ENCODE measurements at regions not wholly inside any gene's neighbourhood (a gene's known extent, or its start where the extent isn't known, plus 50 kb on each side); places are given as distances from the start of the nearest gene placed in this dataset.

DNA sequence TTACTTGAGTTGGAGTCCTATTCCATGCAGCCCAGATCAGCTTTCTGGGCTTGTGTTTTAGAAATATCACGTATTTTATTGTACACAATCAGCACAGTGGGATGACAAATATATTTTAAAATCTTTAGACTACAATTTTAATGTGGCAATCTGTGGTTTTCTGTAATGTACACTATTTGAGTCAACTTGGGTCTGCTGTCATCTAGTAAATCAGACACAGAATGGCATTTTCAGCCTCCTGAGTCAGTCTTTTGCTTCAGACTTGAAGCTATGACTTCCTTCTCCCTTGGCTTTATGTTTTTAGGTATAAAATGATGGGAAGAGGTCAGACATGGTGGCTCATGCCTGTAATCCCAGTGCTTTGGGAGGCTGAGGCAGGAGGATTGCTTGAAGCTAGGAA is 232.1 kb downstream of the NECTIN3 start:
- TF ChIP-seq, protein P1, sequence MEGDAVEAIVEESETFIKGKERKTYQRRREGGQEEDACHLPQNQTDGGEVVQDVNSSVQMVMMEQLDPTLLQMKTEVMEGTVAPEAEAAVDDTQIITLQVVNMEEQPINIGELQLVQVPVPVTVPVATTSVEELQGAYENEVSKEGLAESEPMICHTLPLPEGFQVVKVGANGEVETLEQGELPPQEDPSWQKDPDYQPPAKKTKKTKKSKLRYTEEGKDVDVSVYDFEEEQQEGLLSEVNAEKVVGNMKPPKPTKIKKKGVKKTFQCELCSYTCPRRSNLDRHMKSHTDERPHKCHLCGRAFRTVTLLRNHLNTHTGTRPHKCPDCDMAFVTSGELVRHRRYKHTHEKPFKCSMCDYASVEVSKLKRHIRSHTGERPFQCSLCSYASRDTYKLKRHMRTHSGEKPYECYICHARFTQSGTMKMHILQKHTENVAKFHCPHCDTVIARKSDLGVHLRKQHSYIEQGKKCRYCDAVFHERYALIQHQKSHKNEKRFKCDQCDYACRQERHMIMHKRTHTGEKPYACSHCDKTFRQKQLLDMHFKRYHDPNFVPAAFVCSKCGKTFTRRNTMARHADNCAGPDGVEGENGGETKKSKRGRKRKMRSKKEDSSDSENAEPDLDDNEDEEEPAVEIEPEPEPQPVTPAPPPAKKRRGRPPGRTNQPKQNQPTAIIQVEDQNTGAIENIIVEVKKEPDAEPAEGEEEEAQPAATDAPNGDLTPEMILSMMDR (IDR thresholded peaks at IDR 0.05; ENCODE audit: low read depth, low read length) = no peak
- TF ChIP-seq EZH2phosphoT487 (IDR thresholded peaks at IDR 0.05; ENCODE audit: low read depth) = no peak
- H3K9ac ChIP-seq (ENCODE audit: low read length) = no peak overlapping the region
- no peaks in the 10 kb centered on the region for H3K36me3 ChIP-seq (replicated peaks; ENCODE audit: low read depth, low read length)
- no peaks in the 10 kb centered on the region for H3K27me3 ChIP-seq (ENCODE audit: low read depth, low read length)
- H3K27ac ChIP-seq (ENCODE audit: low read length) = no peak overlapping the region
- H3K9me3 ChIP-seq (ENCODE audit: insufficient read depth, low read length) = no peaks in the 10 kb centered on the region
- H3K4me1 ChIP-seq (ENCODE audit: low read length) = no peaks in the 10 kb centered on the region
- H2AFZ ChIP-seq (ENCODE audit: low read depth, low read length) = no peak overlapping the region
- no peaks in the 10 kb centered on the region for H3K79me2 ChIP-seq (ENCODE audit: low read length)
- no peak overlapping the region for H3K4me3 ChIP-seq (ENCODE audit: low read length)
- H4K20me1 ChIP-seq (ENCODE audit: insufficient read depth, low read length) = no peaks in the 10 kb centered on the region
- H3K4me2 ChIP-seq (ENCODE audit: low read length) = no peak overlapping the region

DNA sequence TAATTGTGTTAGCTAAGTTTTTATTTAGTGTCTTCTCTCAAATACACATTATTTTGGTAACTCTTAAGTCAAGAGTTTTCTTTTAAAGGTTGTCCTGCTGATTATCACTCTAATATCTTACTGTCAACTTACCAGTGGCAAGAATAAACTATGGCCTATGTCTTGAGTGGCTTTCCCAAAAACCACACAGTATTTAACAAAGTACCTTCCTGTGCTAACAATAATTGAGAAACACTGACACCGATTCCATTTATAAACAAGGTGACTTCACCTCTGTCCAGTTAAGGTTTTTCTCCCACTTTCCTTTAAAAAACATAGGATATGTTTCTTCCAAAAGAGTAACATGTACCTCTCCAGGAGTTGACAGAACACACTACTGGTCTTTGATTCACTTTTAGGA is 234.3 kb upstream of the CD96 start:
- Histone ChIP-seq H3K36me3 (replicated peaks; ENCODE audit: low read depth, low read length) (no peaks in the 10 kb centered on the region), H3K4me2 (ENCODE audit: low read length) (no peak overlapping the region), H4K20me1 (ENCODE audit: insufficient read depth, low read length) (no peaks in the 10 kb centered on the region), H3K27ac (ENCODE audit: low read length) (no peak overlapping the region), H3K9ac (ENCODE audit: low read length) (no peak overlapping the region), H3K4me3 (ENCODE audit: low read length) (no peak overlapping the region), H3K9me3 (ENCODE audit: insufficient read depth, low read length) (no peaks in the 10 kb centered on the region), H3K79me2 (ENCODE audit: low read length) (no peaks in the 10 kb centered on the region), H3K27me3 (ENCODE audit: low read depth, low read length) (no peaks in the 10 kb centered on the region), H2AFZ (ENCODE audit: low read depth, low read length) (no peak overlapping the region), H3K4me1 (ENCODE audit: low read length) (no peaks in the 10 kb centered on the region)
- TF ChIP-seq, protein P1 (IDR thresholded peaks at IDR 0.05; ENCODE audit: low read depth, low read length) = no peak
- TF ChIP-seq EZH2phosphoT487 (IDR thresholded peaks at IDR 0.05; ENCODE audit: low read depth) = no peak

DNA sequence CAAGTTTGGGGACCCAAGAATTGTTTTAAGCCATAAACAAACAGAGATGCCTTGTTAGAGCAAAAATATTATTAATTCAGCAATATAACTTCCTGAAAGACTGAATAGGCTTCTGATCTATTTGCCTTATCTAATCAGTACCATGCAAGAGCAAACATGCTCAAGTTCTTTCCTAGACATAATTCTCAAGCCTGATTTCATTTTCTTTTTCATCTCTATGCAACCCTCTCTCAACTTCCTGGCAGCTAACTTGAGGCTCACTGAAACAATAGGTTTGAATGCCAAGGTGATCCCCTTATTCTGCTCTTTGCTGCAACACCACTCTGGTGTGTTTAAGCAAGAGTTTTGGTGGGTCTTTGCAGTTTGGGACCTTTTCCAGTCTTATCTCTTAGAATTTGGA is 230.9 kb upstream of the CD96 start:
- no peaks in the 10 kb centered on the region for H4K20me1 ChIP-seq (ENCODE audit: insufficient read depth, low read length)
- H3K79me2 ChIP-seq (ENCODE audit: low read length) = no peaks in the 10 kb centered on the region
- H3K4me3 ChIP-seq (ENCODE audit: low read length) = no peak overlapping the region
- TF ChIP-seq, protein P1 (IDR thresholded peaks at IDR 0.05; ENCODE audit: low read depth, low read length) = no peak
- TF ChIP-seq EZH2phosphoT487 (IDR thresholded peaks at IDR 0.05; ENCODE audit: low read depth) = no peak
- H3K36me3 ChIP-seq (replicated peaks; ENCODE audit: low read depth, low read length) = no peaks in the 10 kb centered on the region
- H2AFZ ChIP-seq (ENCODE audit: low read depth, low read length) = no peak overlapping the region
- H3K27ac ChIP-seq (ENCODE audit: low read length) = no peak overlapping the region
- H3K9ac ChIP-seq (ENCODE audit: low read length) = no peak overlapping the region
- H3K4me2 ChIP-seq (ENCODE audit: low read length) = no peak overlapping the region
- no peaks in the 10 kb centered on the region for H3K9me3 ChIP-seq (ENCODE audit: insufficient read depth, low read length)
- no peaks in the 10 kb centered on the region for H3K27me3 ChIP-seq (ENCODE audit: low read depth, low read length)
- no peaks in the 10 kb centered on the region for H3K4me1 ChIP-seq (ENCODE audit: low read length)

DNA sequence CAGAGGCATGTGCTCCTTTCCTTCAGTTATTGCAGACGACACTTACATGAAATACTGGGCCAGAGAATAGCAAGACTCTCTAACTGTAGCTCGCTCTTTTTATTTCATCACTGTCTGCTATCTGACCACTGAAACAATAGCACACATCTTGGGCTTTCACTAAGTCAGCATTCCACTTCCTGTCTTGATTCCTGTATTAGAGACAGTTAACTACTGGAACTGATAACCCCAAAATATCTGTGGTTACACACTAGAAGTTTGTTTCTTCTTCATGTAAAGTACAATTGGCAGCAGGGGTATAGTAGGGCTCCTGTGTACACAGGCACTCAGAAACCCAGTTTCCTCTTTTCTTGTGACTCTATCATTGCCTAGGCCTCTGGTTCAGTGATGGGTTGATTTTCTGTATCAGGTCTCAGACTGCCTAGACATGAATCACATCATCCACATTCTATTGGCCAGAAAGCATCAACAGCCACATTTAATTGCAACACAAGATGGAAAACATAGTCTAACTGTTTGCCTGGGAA is 230.2 kb upstream of the CD96 start:
- Histone ChIP-seq H3K9me3 (ENCODE audit: insufficient read depth, low read length) (no peaks in the 10 kb centered on the region), H2AFZ (ENCODE audit: low read depth, low read length) (no peak overlapping the region), H3K36me3 (replicated peaks; ENCODE audit: low read depth, low read length) (no peaks in the 10 kb centered on the region), H3K4me2 (ENCODE audit: low read length) (no peak overlapping the region), H3K27ac (ENCODE audit: low read length) (no peak overlapping the region), H3K27me3 (ENCODE audit: low read depth, low read length) (no peaks in the 10 kb centered on the region), H4K20me1 (ENCODE audit: insufficient read depth, low read length) (no peaks in the 10 kb centered on the region), H3K4me3 (ENCODE audit: low read length) (no peak overlapping the region), H3K4me1 (ENCODE audit: low read length) (no peaks in the 10 kb centered on the region), H3K9ac (ENCODE audit: low read length) (no peak overlapping the region), H3K79me2 (ENCODE audit: low read length) (no peaks in the 10 kb centered on the region)
- TF ChIP-seq, protein P1 (IDR thresholded peaks at IDR 0.05; ENCODE audit: low read depth, low read length) = no peak
- no peak for TF ChIP-seq EZH2phosphoT487 (IDR thresholded peaks at IDR 0.05; ENCODE audit: low read depth)

Data from OCI-LY3 (cell line).